ENCODE measurements at regions not wholly inside any gene's neighbourhood (a gene's known extent, or its start where the extent isn't known, plus 50 kb on each side); places are given as distances from the start of the nearest gene placed in this dataset.

DNA sequence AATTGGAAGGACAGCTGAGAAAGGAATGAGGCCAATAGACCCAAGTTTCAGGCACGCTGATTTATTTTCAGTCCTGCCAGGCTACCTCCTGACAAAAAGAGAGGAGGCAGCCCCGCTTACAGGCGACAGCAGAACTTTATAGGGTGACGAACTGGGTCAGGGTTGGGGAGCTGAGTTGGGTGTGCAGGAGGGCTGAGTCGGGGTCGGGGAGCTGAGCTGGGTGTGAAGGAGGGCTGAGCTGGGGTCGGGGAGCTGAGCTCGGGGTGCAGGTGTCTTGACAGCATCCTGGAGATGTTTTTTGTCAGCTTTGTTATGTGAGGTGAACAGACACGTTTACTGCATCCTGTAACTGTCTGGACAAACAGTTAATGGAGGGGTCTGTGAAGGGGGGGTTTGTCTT, 342.2 kb downstream of the ADCYAP1 start:
- TF ChIP-seq, protein P1, sequence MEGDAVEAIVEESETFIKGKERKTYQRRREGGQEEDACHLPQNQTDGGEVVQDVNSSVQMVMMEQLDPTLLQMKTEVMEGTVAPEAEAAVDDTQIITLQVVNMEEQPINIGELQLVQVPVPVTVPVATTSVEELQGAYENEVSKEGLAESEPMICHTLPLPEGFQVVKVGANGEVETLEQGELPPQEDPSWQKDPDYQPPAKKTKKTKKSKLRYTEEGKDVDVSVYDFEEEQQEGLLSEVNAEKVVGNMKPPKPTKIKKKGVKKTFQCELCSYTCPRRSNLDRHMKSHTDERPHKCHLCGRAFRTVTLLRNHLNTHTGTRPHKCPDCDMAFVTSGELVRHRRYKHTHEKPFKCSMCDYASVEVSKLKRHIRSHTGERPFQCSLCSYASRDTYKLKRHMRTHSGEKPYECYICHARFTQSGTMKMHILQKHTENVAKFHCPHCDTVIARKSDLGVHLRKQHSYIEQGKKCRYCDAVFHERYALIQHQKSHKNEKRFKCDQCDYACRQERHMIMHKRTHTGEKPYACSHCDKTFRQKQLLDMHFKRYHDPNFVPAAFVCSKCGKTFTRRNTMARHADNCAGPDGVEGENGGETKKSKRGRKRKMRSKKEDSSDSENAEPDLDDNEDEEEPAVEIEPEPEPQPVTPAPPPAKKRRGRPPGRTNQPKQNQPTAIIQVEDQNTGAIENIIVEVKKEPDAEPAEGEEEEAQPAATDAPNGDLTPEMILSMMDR (IDR thresholded peaks at IDR 0.05; ENCODE audit: borderline replicate concordance, insufficient read depth, low read depth, low read length) = no peak
- no peak overlapping the region for H3K4me3 ChIP-seq (ENCODE audit: low read depth, low read length)

DNA sequence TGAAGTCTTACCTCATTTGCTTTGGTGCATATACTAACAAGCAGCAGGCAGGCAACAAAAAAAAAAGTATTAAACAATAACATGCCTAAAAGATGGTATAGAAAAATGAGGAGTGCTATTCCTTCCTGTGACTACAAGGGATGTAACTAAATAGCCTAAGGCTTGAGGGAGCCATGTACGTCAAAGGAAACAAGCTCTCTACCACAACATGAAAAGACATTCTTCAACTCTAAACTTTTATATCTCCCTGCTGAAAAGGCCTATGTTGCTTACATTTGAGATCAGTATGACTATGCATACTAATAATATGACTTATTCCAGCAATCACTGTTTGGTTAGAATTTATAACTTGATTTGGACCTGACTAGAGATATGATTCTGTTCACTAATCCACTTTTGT, 347.9 kb downstream of the ADCYAP1 start:
- TF ChIP-seq, protein P1 (IDR thresholded peaks at IDR 0.05; ENCODE audit: borderline replicate concordance, insufficient read depth, low read depth, low read length) = no peak
- no peak overlapping the region for H3K4me3 ChIP-seq (ENCODE audit: low read depth, low read length)

- H3K4me3 ChIP-seq (ENCODE audit: low read depth, low read length) = no peak overlapping the region
- TF ChIP-seq, protein P1 (IDR thresholded peaks at IDR 0.05; ENCODE audit: borderline replicate concordance, insufficient read depth, low read depth, low read length) = no peak
Measured at GRCh38 chr18:1252936-1253335, 348.3 kb downstream of the ADCYAP1 start.

DNA sequence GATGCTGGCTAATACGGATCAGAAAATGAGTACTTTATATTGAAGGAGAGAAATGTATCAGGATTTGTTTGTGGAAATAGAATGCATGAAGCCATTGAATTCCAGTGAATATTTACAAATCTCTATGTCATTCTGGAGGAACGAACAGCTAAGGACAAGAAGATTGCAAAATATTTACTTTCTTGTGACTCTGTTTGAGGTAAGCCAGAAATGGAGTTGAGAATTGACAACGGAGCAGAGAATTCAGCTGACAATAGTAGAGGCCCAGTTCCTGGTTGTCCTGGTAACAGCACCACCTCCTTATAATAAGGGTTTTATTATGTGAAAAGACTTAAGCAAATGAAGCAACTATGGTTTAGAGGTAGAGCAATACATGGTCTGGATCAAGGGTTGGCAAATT, 349.2 kb downstream of the ADCYAP1 start:
- no peak overlapping the region for H3K4me3 ChIP-seq (ENCODE audit: low read depth, low read length)
- TF ChIP-seq, protein P1 (IDR thresholded peaks at IDR 0.05; ENCODE audit: borderline replicate concordance, insufficient read depth, low read depth, low read length) = no peak

DNA sequence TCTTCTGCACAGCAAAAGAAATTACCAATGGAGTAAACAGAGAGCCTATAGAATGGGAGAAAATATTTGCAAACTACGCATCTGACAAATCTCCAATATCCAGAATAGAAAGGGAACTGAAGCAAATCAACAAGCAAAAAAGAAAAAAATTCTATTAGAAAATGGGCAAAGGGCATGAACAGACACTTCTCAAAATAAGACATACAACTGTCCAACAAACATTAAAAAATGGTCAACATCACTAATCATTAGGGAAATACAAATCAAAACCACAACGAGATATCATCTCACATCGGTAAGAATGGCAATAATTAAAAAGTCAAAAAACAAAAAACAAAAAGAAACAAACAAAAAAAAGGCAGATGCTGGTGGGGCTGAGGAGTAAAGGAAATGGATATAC, 356.4 kb downstream of the ADCYAP1 start:
- no peak overlapping the region for H3K4me3 ChIP-seq (ENCODE audit: low read depth, low read length)
- TF ChIP-seq, protein P1 (IDR thresholded peaks at IDR 0.05; ENCODE audit: borderline replicate concordance, insufficient read depth, low read depth, low read length) = no peak

- no peak overlapping the region for H3K4me3 ChIP-seq (ENCODE audit: low read depth, low read length)
Measured at GRCh38 chr18:1267021-1267420, 362.4 kb downstream of the ADCYAP1 start.

GRCh38 chr18:1270081-1270480, 365.4 kb downstream of the ADCYAP1 start:
- TF ChIP-seq, protein P1 (IDR thresholded peaks at IDR 0.05; ENCODE audit: borderline replicate concordance, insufficient read depth, low read depth, low read length) = no peak
- no peak overlapping the region for H3K4me3 ChIP-seq (ENCODE audit: low read depth, low read length)

More at GRCh38 chr18:1267021-1267420, 362.4 kb downstream of the ADCYAP1 start:
- TF ChIP-seq, protein P1 (IDR thresholded peaks at IDR 0.05; ENCODE audit: borderline replicate concordance, insufficient read depth, low read depth, low read length) = no peak

All from GM12875 (cell line).